Gastrocnemius medialis (tissue), 4 donors: ENCODE measurements at regions not wholly inside any gene's neighbourhood (a gene's known extent, or its start where the extent isn't known, plus 50 kb on each side); places are given as distances from the start of the nearest gene placed in this dataset.
"Not testable (repeated sequence)": the region's sequence is repeated elsewhere in the genome, so short reads cannot be mapped to it uniquely, and the experiment has no call there.

ENCODE experiments used
- CTCF ChIP-seq, 5 experiments: fragments of 450-650 bp in 3 of 5; fragments of 200-600 bp in 2 of 5; sonication (generic) in 2 of 5; IDR thresholded peaks in 4 of 5; conservative IDR thresholded peaks in 1 of 5; 1 replicate in 4 of 5; 2 replicates in 1 of 5; pipeline ENCODE4 v1.5.1; 2016 to 2019; ENCODE audit warnings: antibody characterized with exemption in 5 of 5, mild to moderate bottlenecking in 3 of 5, moderate library complexity in 3 of 5
- POLR2A ChIP-seq, 2 donors: fragments of 450-650 bp; IDR thresholded peaks; one replicate each; pipeline ENCODE4 v1.6.1; 2017; ENCODE audit warnings: antibody characterized with exemption in 2 of 2, mild to moderate bottlenecking in 2 of 2, moderate library complexity in 2 of 2

- TF ChIP-seq CTCF (IDR thresholded peaks at IDR 0.05 in 4 of 5, conservative IDR thresholded peaks at IDR 0.05 in 1 of 5); POLR2A (IDR thresholded peaks at IDR 0.05): not testable (repeated sequence)
These were observed 269.9 kb downstream of the SEMA3D start for GRCh38 chr7:84916973-84917372.
